ENCODE measurements at regions not wholly inside any gene's neighbourhood (a gene's known extent, or its start where the extent isn't known, plus 50 kb on each side); places are given as distances from the start of the nearest gene placed in this dataset.

- Histone ChIP-seq H3K27ac (ENCODE audit: extremely low read depth, low read depth, low read length) (no peak overlapping the region), H3K9me1 (ENCODE audit: control insufficient read depth, insufficient read depth, low read length) (no peaks in the 10 kb centered on the region), H3K4me2 (ENCODE audit: insufficient read depth, low read length) (no peak overlapping the region), H3K9ac (ENCODE audit: insufficient read depth in 1 of 2, low read depth in 2 of 2, low read length in 2 of 2) (no peak overlapping the region), H3K79me2 (ENCODE audit: control insufficient read depth, insufficient read depth, low read length) (no peaks in the 10 kb centered on the region), H4K20me1 (replicated peaks; ENCODE audit: control insufficient read depth, insufficient read depth, low read length) (no peaks in the 10 kb centered on the region), H3K4me1 (replicated peaks in 1 of 2; ENCODE audit: control insufficient read depth in 2 of 2, insufficient read depth in 2 of 2, low read length in 2 of 2) (no peaks in the 10 kb centered on the region), H3K9me3 (replicated peaks; ENCODE audit: control insufficient read depth, insufficient read depth, low read depth, low read length) (no peaks in the 10 kb centered on the region), H3K4me3 (no peak overlapping the region), H3K36me3 (ENCODE audit: control insufficient read depth, insufficient read depth, low read length) (no peaks in the 10 kb centered on the region; the same call in 2 of the 3 replicates), H2AFZ (ENCODE audit: low read depth, low read length) (no peak overlapping the region), H3K27me3 (ENCODE audit: control insufficient read depth in 2 of 2, insufficient read depth in 2 of 2, low read length in 2 of 2) (no peaks in the 10 kb centered on the region)
- no peak for FAIRE-seq
- CTCF ChIA-PET (ENCODE audit: low intra/inter-chr PET ratio): no interaction called here
- ATAC-seq: no peak
- intact Hi-C loops (cut with micrococcal nuclease) (no loop called here), in situ Hi-C loops (cut with MboI) (no loop called here)
- peak; percentile 80 for TF ChIP-seq ZFP36 (IDR thresholded peaks at IDR 0.05; ENCODE audit: low read depth, low read length, partially characterized antibody)
- peak; percentile 91 for TF ChIP-seq RBM25 (IDR thresholded peaks at IDR 0.05; ENCODE audit: low read depth, low read length, severe bottlenecking)
- peak; percentile 39; the same call in 1 of the 2 replicates for TF ChIP-seq BCOR (IDR thresholded peaks at IDR 0.05)
- TF ChIP-seq LEF1 (IDR thresholded peaks at IDR 0.05): no peak
- BruUV-seq (replicated peaks): no TSS peak
- no peak for DNase-seq (ENCODE audit: extremely low read depth in 1 of 4, low spot score in 3 of 4)
- POLR2A ChIA-PET: interaction anchor here (0.6 kb wide), 1 partner anchor 158 kb away, joined by 3 read pairs; no protein-coding TSS in a partner anchor
- WGBS (ENCODE audit: insufficient coverage, low coverage, missing lambda C conversion rate): 45% methylated on average over 2 of the region's 2 CpGs
These were observed 134.1 kb downstream of the KATNIP start for GRCh38 chr16:27684047-27684446.

GRCh38 chr16:27685807-27686206 is 135.9 kb downstream of the KATNIP start:
- 11% methylated on average over 1 of the region's 1 CpG for WGBS (ENCODE audit: insufficient coverage, low coverage, missing lambda C conversion rate)
- Histone ChIP-seq H3K4me3 (no peak overlapping the region), H3K79me2 (ENCODE audit: control insufficient read depth, insufficient read depth, low read length) (no peaks in the 10 kb centered on the region), H3K36me3 (ENCODE audit: control insufficient read depth, insufficient read depth, low read length) (no peaks in the 10 kb centered on the region; the same call in 2 of the 3 replicates), H3K4me1 (replicated peaks in 1 of 2; ENCODE audit: control insufficient read depth in 2 of 2, insufficient read depth in 2 of 2, low read length in 2 of 2) (no peaks in the 10 kb centered on the region), H3K4me2 (ENCODE audit: insufficient read depth, low read length) (no peak overlapping the region), H3K27me3 (ENCODE audit: control insufficient read depth in 2 of 2, insufficient read depth in 2 of 2, low read length in 2 of 2) (no peaks in the 10 kb centered on the region), H3K9ac (ENCODE audit: insufficient read depth in 1 of 2, low read depth in 2 of 2, low read length in 2 of 2) (no peak overlapping the region), H3K27ac (ENCODE audit: extremely low read depth, low read depth, low read length) (no peak overlapping the region), H4K20me1 (replicated peaks; ENCODE audit: control insufficient read depth, insufficient read depth, low read length) (no peaks in the 10 kb centered on the region; the same call in 1 of the 2 replicates), H2AFZ (ENCODE audit: low read depth, low read length) (no peak overlapping the region), H3K9me1 (ENCODE audit: control insufficient read depth, insufficient read depth, low read length) (no peaks in the 10 kb centered on the region), H3K9me3 (replicated peaks; ENCODE audit: control insufficient read depth, insufficient read depth, low read depth, low read length) (no peaks in the 10 kb centered on the region)
- no peak for FAIRE-seq
- BruUV-seq (replicated peaks): no TSS peak
- intact Hi-C loops (cut with micrococcal nuclease): no loop called here
- ChIA-PET CTCF (ENCODE audit: low intra/inter-chr PET ratio) (interaction anchor here (0.7 kb wide), 1 partner anchor 197 kb away, joined by 3 read pairs; no protein-coding TSS in a partner anchor), POLR2A (interaction anchor here (0.6 kb wide), 1 partner anchor 46 kb away, joined by 3 read pairs; no protein-coding TSS in a partner anchor)
- in situ Hi-C loops (cut with MboI): no loop called here
- no peak for ATAC-seq
- no peak for DNase-seq (ENCODE audit: extremely low read depth in 1 of 4, low spot score in 3 of 4)
- TF ChIP-seq CHAMP1 (IDR thresholded peaks at IDR 0.05) (no peak), RBM34 (IDR thresholded peaks at IDR 0.05; ENCODE audit: borderline replicate concordance, insufficient read depth, low read length) (no peak), XRCC5 (IDR thresholded peaks at IDR 0.05; ENCODE audit: low read depth, low read length) (no peak), ZNF263 (CRISPR knock-in tag; IDR thresholded peaks at IDR 0.05; ENCODE audit: borderline replicate concordance) (no peak), RBM15 (IDR thresholded peaks at IDR 0.05; ENCODE audit: insufficient read depth, low read length) (no peak), BRF2 (IDR thresholded peaks at IDR 0.05; ENCODE audit: borderline replicate concordance, insufficient read depth, insufficient read length) (no peak), ZNF77 (CRISPR knock-in tag; IDR thresholded peaks at IDR 0.05) (no peak), HNRNPH1 (optimal IDR thresholded peaks at IDR 0.05; ENCODE audit: low read depth, low read length) (no peak)
